ENCODE measurements at regions not wholly inside any gene's neighbourhood (a gene's known extent, or its start where the extent isn't known, plus 50 kb on each side); places are given as distances from the start of the nearest gene placed in this dataset.

GRCh38 chr1:229947968-229948367 lies 119.1 kb upstream of the GALNT2 start:
- CTCF ChIA-PET = no interaction called here
- POLR2A ChIA-PET = no interaction called here
- TF ChIP-seq CTCF (IDR thresholded peaks at IDR 0.05; ENCODE audit: control extremely low read depth, extremely low read depth, low read depth, missing control alignments) = no peak
- DNase-seq (ENCODE audit: extremely low spot score) = no peak

GRCh38 chr1:229948438-229948837 lies 118.6 kb upstream of the GALNT2 start:
- no peak for DNase-seq (ENCODE audit: extremely low spot score)
- ChIA-PET POLR2A (no interaction called here), CTCF (no interaction called here)
- no peak for TF ChIP-seq CTCF (IDR thresholded peaks at IDR 0.05; ENCODE audit: control extremely low read depth, extremely low read depth, low read depth, missing control alignments)

- ChIA-PET POLR2A (no interaction called here), CTCF (no interaction called here)
- DNase-seq (ENCODE audit: extremely low spot score) = no peak
- TF ChIP-seq CTCF (IDR thresholded peaks at IDR 0.05; ENCODE audit: control extremely low read depth, extremely low read depth, low read depth, missing control alignments) = no peak
Measured at GRCh38 chr1:229949500-229949899, 117.5 kb upstream of the GALNT2 start.

GRCh38 chr1:229950020-229950419 lies 117.0 kb upstream of the GALNT2 start:
- CTCF ChIA-PET = no interaction called here

GRCh38 chr1:229950908-229951307 lies 116.1 kb upstream of the GALNT2 start:
- no peak for DNase-seq (ENCODE audit: extremely low spot score)
- TF ChIP-seq CTCF (IDR thresholded peaks at IDR 0.05; ENCODE audit: control extremely low read depth, extremely low read depth, low read depth, missing control alignments) = no peak
- POLR2A ChIA-PET = no interaction called here
- CTCF ChIA-PET = no interaction called here

More at GRCh38 chr1:229950020-229950419, 117.0 kb upstream of the GALNT2 start:
- POLR2A ChIA-PET = no interaction called here
- DNase-seq (ENCODE audit: extremely low spot score) = no peak
- TF ChIP-seq CTCF (IDR thresholded peaks at IDR 0.05; ENCODE audit: control extremely low read depth, extremely low read depth, low read depth, missing control alignments) = no peak

GRCh38 chr1:229951856-229952534 lies 115.0 kb upstream of the GALNT2 start:
- CTCF ChIA-PET = no interaction called here
- POLR2A ChIA-PET = no interaction called here
- TF ChIP-seq CTCF (IDR thresholded peaks at IDR 0.05; ENCODE audit: control extremely low read depth, extremely low read depth, low read depth, missing control alignments) = no peak
- no peak for DNase-seq (ENCODE audit: extremely low spot score)

All from GM10248 (cell line).